Neural progenitor cell (in vitro differentiated cells): ENCODE measurements at regions not wholly inside any gene's neighbourhood (a gene's known extent, or its start where the extent isn't known, plus 50 kb on each side); places are given as distances from the start of the nearest gene placed in this dataset.
"Not testable (repeated sequence)": the region's sequence is repeated elsewhere in the genome, so short reads cannot be mapped to it uniquely, and the experiment has no call there.

Experiments
- EZH2 ChIP-seq: fragments of 200-600 bp; sonication (generic); IDR thresholded peaks from 2 replicates; pipeline ENCODE4 v1.6.1; 2017; ENCODE audit warnings: antibody characterized with exemption, mild to moderate bottlenecking, moderate library complexity
- EZH2phosphoT487 ChIP-seq: fragments of 200-600 bp; sonication (generic); IDR thresholded peaks from 2 replicates; pipeline ENCODE4 v1.6.1; 2017; ENCODE audit warnings: antibody characterized with exemption
- TF ChIP-seq, protein P1 (sequence below): fragments of 200-600 bp; sonication (generic); IDR thresholded peaks from 2 replicates; pipeline ENCODE4 v1.5.1; 2017; ENCODE audit warnings: antibody characterized with exemption, mild to moderate bottlenecking

DNA sequence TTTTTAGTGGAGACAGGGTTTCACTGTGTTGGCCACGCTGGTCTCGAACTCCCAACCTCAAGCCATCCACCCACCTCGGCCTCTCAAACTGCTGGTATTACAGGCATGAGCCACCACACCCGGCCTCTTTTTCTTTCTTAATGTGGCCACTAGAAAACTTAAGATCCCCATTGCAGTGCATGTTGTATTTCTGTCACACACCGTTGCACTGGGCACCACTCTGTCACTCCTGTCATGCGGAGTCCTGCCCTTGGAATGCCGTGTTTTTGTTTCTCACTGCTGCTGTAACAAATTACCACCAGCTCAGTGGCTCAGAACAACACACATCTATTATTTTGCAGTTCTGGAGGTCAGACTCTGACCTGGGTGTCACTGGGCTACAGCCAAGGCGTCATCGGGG lies 178.9 kb downstream of the TRIM43 start:
- TF ChIP-seq, protein P1, sequence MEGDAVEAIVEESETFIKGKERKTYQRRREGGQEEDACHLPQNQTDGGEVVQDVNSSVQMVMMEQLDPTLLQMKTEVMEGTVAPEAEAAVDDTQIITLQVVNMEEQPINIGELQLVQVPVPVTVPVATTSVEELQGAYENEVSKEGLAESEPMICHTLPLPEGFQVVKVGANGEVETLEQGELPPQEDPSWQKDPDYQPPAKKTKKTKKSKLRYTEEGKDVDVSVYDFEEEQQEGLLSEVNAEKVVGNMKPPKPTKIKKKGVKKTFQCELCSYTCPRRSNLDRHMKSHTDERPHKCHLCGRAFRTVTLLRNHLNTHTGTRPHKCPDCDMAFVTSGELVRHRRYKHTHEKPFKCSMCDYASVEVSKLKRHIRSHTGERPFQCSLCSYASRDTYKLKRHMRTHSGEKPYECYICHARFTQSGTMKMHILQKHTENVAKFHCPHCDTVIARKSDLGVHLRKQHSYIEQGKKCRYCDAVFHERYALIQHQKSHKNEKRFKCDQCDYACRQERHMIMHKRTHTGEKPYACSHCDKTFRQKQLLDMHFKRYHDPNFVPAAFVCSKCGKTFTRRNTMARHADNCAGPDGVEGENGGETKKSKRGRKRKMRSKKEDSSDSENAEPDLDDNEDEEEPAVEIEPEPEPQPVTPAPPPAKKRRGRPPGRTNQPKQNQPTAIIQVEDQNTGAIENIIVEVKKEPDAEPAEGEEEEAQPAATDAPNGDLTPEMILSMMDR = not testable (repeated sequence)
- not testable (repeated sequence) for TF ChIP-seq EZH2phosphoT487, EZH2
